Fibroblast of pulmonary artery (primary cell): ENCODE measurements at regions not wholly inside any gene's neighbourhood (a gene's known extent, or its start where the extent isn't known, plus 50 kb on each side); places are given as distances from the start of the nearest gene placed in this dataset.

Source experiments
- DNase-seq: peaks from one replicate; pipeline ENCODE4 v3.0.0-alpha.2; 2010; ENCODE audit warnings: low read depth
- H3K4me3 ChIP-seq: replicated peaks from 2 replicates; pipeline ENCODE4 v1.5.1; 2011; ENCODE audit warnings: low read depth, mild to moderate bottlenecking, control low read depth, low read length, moderate library complexity
- CTCF ChIP-seq: IDR thresholded peaks from 2 replicates; pipeline ENCODE4 v1.5.1; 2011; ENCODE audit warnings: mild to moderate bottlenecking, control low read depth, low read length, inconsistent platforms; ENCODE audit errors: missing control alignments

GRCh38 chr16:48105976-48106375 is 49.8 kb downstream of the ABCC12 start:
- no peak for DNase-seq
- TF ChIP-seq CTCF, result no peak
- no peak overlapping the region for H3K4me3 ChIP-seq

GRCh38 chr16:48105456-48105855 is 50.3 kb downstream of the ABCC12 start:
- no peak for DNase-seq
- no peak overlapping the region for H3K4me3 ChIP-seq
- no peak for TF ChIP-seq CTCF

GRCh38 chr16:48103591-48103990 is 52.2 kb downstream of the ABCC12 start:
- no peak for DNase-seq
- no peak for TF ChIP-seq CTCF
- H3K4me3 ChIP-seq, result no peak overlapping the region

DNA sequence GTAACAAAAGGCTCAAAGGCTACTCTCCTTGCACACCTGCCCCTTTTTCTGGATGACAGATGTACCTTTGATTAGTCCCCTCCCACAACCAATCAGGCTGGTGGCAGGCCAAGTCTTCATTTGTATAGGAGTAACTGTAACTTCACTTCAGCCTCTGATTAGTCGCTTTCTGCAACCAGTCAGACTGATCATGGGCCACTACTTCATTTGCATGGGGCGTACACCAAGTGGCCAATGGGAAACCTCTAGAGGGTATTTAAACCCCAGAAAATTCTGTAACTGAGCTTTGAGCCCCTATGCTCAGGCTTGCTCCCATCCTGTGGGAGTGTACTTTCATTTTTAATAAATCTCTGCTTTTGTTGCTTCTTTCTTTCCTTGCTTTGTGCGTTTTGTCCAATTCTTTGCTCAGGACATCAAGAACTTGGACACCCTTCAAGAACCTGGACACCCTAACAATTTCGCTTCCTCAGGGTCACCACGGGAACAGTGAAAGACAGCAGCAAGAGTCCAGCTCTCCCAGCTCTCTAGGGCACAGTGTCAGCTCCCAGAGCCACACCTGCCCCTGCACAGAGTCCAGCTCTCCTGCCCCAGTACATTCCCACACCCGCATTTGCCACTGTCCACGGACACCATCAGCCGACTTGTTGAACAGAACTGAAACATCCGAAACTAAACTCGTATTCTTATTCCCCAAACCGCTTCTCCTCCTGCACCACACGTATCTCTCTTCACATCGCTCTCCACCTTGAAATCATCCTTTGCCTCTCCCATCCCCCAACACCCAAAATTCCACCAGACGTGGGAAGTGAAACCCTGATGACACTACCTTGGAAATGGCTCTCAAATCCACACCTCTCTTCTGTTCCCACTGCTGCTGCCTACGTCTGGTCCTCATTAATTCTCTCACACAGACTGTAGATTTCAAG is 53.4 kb downstream of the ABCC12 start:
- H3K4me3 ChIP-seq, result no peak overlapping the region
- DNase-seq, result no peak

GRCh38 chr16:48101069-48101674 is 54.6 kb downstream of the ABCC12 start:
- no peak for TF ChIP-seq CTCF
- DNase-seq, result no peak
- no peak overlapping the region for H3K4me3 ChIP-seq

More for the DNA sequence above, 53.4 kb downstream of the ABCC12 start:
- no peak for TF ChIP-seq CTCF

- DNase-seq, result peak; percentile 39
- no peak for TF ChIP-seq CTCF
- H3K4me3 ChIP-seq, result no peak overlapping the region
These were observed 56.3 kb downstream of the ABCC12 start for GRCh38 chr16:48099455-48099854.
